ENCODE measurements at regions not wholly inside any gene's neighbourhood (a gene's known extent, or its start where the extent isn't known, plus 50 kb on each side); places are given as distances from the start of the nearest gene placed in this dataset.

DNA sequence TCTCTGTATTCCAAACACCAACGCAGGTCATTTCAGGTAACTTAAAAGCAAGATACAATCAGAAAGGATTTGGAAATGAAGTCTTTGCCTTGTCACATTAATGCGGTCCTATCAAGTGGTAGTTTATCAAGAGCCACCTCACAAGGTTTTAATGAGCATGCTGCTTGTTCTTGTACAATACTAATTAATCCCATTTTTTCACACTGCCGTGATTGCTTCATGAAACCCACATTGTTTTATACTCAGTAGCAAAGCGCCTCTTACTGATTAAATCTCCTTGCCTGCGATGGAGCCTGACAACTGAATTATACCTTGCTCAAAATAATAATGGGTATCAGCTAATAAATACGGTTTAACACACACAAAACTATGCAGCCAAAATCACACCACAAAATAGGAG lies 234.1 kb upstream of the TSHZ2 start:
- H3K9ac ChIP-seq (ENCODE audit: low read depth, low read length) = no peak overlapping the region
- H3K36me3 ChIP-seq (ENCODE audit: control insufficient read depth, insufficient read depth, low read length) = no peaks in the 10 kb centered on the region
- no peak for DNase-seq
- no peaks in the 10 kb centered on the region for H3K9me3 ChIP-seq (ENCODE audit: control insufficient read depth, insufficient read depth, low read length)
- H3K27ac ChIP-seq (ENCODE audit: insufficient read depth, low read length) = no peak overlapping the region
- no peak overlapping the region for H3K18ac ChIP-seq (ENCODE audit: low read depth, low read length)
- in situ Hi-C loops (cut with MboI; ENCODE audit: low sequenced_read_pairs) = no loop called here
- no peak overlapping the region for H2AK5ac ChIP-seq (ENCODE audit: low read depth, low read length)
- 100% methylated on average over 1 of the region's 6 CpGs; no CpG with 5 or more reads in 1 of the 2 experiments for WGBS, 2 experiments (ENCODE audit: extremely low coverage in 2 of 2, insufficient read length in 1 of 2)
- H4K20me1 ChIP-seq (ENCODE audit: insufficient read depth, low read length) = no peaks in the 10 kb centered on the region
- POLR2A ChIA-PET (ENCODE audit: unreplicated experiment) = no interaction called here
- intact Hi-C loops (cut with micrococcal nuclease) = no loop called here
- no peaks in the 10 kb centered on the region for H3K27me3 ChIP-seq (ENCODE audit: control insufficient read depth, insufficient read depth, low read length)
- H3K4me3 ChIP-seq (ENCODE audit: insufficient read depth, low read depth, low read length) = no peak overlapping the region
- H3K56ac ChIP-seq (ENCODE audit: extremely low read depth, insufficient read depth, low read length) = no peak overlapping the region
- H4K5ac ChIP-seq (ENCODE audit: low read depth, low read length) = no peak overlapping the region
- H2BK15ac ChIP-seq (ENCODE audit: low read depth, low read length) = no peak overlapping the region
- no peak overlapping the region for H2BK120ac ChIP-seq (ENCODE audit: low read depth, low read length)
- ATAC-seq (ENCODE audit: low read depth) = no peak
- no peak overlapping the region for H3K4me2 ChIP-seq (ENCODE audit: low read depth, low read length)
- no peak overlapping the region for H2BK5ac ChIP-seq (ENCODE audit: low read depth, low read length, poor library complexity, severe bottlenecking)
- H2BK20ac ChIP-seq (ENCODE audit: low read depth, low read length) = no peak overlapping the region
- TF ChIP-seq NFE2L2 (IDR thresholded peaks at IDR 0.05; ENCODE audit: low read depth, low read length) (no peak), RFX5 (IDR thresholded peaks at IDR 0.05; ENCODE audit: low read depth, low read length) (no peak), RAD21 (IDR thresholded peaks at IDR 0.05; ENCODE audit: low read length) (no peak), CHD1 (IDR thresholded peaks at IDR 0.05; ENCODE audit: low read depth, low read length) (no peak), MAFK (IDR thresholded peaks at IDR 0.05; ENCODE audit: low read depth, low read length) (no peak), SMC3 (IDR thresholded peaks at IDR 0.05; ENCODE audit: low read depth, low read length) (no peak), MAZ (IDR thresholded peaks at IDR 0.05; ENCODE audit: borderline replicate concordance, low read depth, low read length) (no peak), BHLHE40 (IDR thresholded peaks at IDR 0.05; ENCODE audit: low read depth, low read length) (no peak), RCOR1 (IDR thresholded peaks at IDR 0.05; ENCODE audit: insufficient replicate concordance, low read length) (no peak), MXI1 (IDR thresholded peaks at IDR 0.05; ENCODE audit: borderline replicate concordance, low read depth, low read length) (no peak), FOS (IDR thresholded peaks at IDR 0.05; ENCODE audit: low read depth, low read length) (no peak), POLR2A (IDR thresholded peaks at IDR 0.05; ENCODE audit: low read depth, low read length) (no peak), CEBPB (IDR thresholded peaks at IDR 0.05; ENCODE audit: low read depth, low read length) (no peak)
- TF ChIP-seq, protein P1, sequence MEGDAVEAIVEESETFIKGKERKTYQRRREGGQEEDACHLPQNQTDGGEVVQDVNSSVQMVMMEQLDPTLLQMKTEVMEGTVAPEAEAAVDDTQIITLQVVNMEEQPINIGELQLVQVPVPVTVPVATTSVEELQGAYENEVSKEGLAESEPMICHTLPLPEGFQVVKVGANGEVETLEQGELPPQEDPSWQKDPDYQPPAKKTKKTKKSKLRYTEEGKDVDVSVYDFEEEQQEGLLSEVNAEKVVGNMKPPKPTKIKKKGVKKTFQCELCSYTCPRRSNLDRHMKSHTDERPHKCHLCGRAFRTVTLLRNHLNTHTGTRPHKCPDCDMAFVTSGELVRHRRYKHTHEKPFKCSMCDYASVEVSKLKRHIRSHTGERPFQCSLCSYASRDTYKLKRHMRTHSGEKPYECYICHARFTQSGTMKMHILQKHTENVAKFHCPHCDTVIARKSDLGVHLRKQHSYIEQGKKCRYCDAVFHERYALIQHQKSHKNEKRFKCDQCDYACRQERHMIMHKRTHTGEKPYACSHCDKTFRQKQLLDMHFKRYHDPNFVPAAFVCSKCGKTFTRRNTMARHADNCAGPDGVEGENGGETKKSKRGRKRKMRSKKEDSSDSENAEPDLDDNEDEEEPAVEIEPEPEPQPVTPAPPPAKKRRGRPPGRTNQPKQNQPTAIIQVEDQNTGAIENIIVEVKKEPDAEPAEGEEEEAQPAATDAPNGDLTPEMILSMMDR (conservative IDR thresholded peaks at IDR 0.05; ENCODE audit: low read depth, low read length) = no peak
- TF ChIP-seq, protein P2, sequence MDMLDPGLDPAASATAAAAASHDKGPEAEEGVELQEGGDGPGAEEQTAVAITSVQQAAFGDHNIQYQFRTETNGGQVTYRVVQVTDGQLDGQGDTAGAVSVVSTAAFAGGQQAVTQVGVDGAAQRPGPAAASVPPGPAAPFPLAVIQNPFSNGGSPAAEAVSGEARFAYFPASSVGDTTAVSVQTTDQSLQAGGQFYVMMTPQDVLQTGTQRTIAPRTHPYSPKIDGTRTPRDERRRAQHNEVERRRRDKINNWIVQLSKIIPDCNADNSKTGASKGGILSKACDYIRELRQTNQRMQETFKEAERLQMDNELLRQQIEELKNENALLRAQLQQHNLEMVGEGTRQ (IDR thresholded peaks at IDR 0.05; ENCODE audit: low read depth, low read length) = no peak
- TF ChIP-seq, protein P3, sequence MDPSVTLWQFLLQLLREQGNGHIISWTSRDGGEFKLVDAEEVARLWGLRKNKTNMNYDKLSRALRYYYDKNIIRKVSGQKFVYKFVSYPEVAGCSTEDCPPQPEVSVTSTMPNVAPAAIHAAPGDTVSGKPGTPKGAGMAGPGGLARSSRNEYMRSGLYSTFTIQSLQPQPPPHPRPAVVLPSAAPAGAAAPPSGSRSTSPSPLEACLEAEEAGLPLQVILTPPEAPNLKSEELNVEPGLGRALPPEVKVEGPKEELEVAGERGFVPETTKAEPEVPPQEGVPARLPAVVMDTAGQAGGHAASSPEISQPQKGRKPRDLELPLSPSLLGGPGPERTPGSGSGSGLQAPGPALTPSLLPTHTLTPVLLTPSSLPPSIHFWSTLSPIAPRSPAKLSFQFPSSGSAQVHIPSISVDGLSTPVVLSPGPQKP (IDR thresholded peaks at IDR 0.05; ENCODE audit: borderline replicate concordance, low read depth, low read length) = no peak
- no peak overlapping the region for H3K4ac ChIP-seq (ENCODE audit: low read depth, low read length)
- H3K23ac ChIP-seq (ENCODE audit: low read depth, low read length) = no peak overlapping the region
- no peak overlapping the region for H2AK9ac ChIP-seq (replicated peaks; ENCODE audit: low read depth, low read length, poor library complexity)
- no peak overlapping the region for H3K14ac ChIP-seq (replicated peaks; ENCODE audit: low read depth, low read length)
- BruUV-seq (replicated peaks) = no TSS peak
- H2AFZ ChIP-seq (replicated peaks; ENCODE audit: low read length, poor library complexity) = no peak overlapping the region
- no peak overlapping the region for H4K8ac ChIP-seq (ENCODE audit: low read depth in 2 of 2, low read length in 2 of 2)
- no peak overlapping the region for H4K91ac ChIP-seq (ENCODE audit: insufficient read depth, low read depth, low read length)
- no peaks in the 10 kb centered on the region for H3K79me1 ChIP-seq (ENCODE audit: low read depth in 1 of 2, low read length in 2 of 2)
- dilution Hi-C loops (cut with HindIII; ENCODE audit: low sequenced_read_pairs, unreplicated experiment) = no loop called here
- CTCF ChIA-PET = no interaction called here
- no peaks in the 10 kb centered on the region for H3K9me1 ChIP-seq (ENCODE audit: insufficient read depth, low read length)
- H3K4me1 ChIP-seq (ENCODE audit: control insufficient read depth, insufficient read depth, low read length) = no peaks in the 10 kb centered on the region

Measured in IMR-90 (cell line).